ENCODE measurements at regions not wholly inside any gene's neighbourhood (a gene's known extent, or its start where the extent isn't known, plus 50 kb on each side); places are given as distances from the start of the nearest gene placed in this dataset.

- Histone ChIP-seq H3K4me1 (ENCODE audit: low read length) (peaks cover 22% of the 10 kb centered on the region), H3K9me3 (ENCODE audit: insufficient read depth, low read length) (no peaks in the 10 kb centered on the region), H3K27me3 (ENCODE audit: low read depth, low read length) (no peaks in the 10 kb centered on the region), H3K9ac (ENCODE audit: low read length) (no peak overlapping the region), H3K27ac (ENCODE audit: low read length) (no peak overlapping the region), H3K4me2 (ENCODE audit: low read length) (no peak overlapping the region), H3K4me3 (ENCODE audit: low read length) (no peak overlapping the region), H4K20me1 (ENCODE audit: insufficient read depth, low read length) (no peaks in the 10 kb centered on the region), H3K79me2 (ENCODE audit: low read length) (no peaks in the 10 kb centered on the region), H2AFZ (ENCODE audit: low read depth, low read length) (no peak overlapping the region), H3K36me3 (replicated peaks; ENCODE audit: low read depth, low read length) (no peaks in the 10 kb centered on the region)
- TF ChIP-seq CTCF (IDR thresholded peaks at IDR 0.05; ENCODE audit: low read depth, low read length) (no peak), EZH2phosphoT487 (IDR thresholded peaks at IDR 0.05; ENCODE audit: low read depth) (no peak)
Measured at GRCh38 chr14:34039428-34040047, 88.7 kb upstream of the EGLN3 start.

DNA sequence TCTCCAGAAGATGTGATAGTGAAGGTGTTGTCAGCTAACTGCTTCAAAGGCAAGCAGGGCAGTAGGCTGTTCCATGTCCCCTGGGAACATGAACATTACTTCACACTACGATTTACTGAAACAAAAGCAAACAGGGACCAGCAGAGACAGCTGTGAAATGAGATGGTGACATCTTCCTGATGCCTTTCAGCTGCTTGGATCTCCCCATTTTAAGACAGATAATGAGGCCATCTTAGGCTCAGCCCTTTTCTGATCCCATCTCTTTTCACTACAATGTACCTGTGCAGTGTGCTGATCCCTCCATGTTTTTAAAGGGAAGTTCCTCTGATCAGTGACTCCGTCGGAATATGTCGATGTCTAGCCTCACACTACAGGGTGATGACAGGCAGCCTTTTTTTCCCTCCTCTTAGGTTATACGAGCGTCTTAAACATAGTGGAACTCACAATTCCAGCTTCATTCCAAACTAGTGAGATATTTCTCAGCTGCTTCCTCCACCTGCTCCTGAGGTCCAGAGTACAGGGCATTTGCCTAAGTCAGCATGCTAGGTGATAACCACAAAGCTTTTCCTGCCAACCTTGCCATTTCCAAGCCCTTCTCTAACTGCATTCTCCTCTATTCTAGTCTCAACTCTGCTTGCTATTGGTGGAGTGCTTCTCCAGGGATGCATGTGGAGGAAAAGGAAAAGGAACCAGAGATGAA is 87.6 kb upstream of the EGLN3 start:
- Histone ChIP-seq H3K9ac (ENCODE audit: low read length) (no peak overlapping the region), H3K9me3 (ENCODE audit: insufficient read depth, low read length) (no peaks in the 10 kb centered on the region), H3K27ac (ENCODE audit: low read length) (no peak overlapping the region), H2AFZ (ENCODE audit: low read depth, low read length) (no peak overlapping the region), H3K4me3 (ENCODE audit: low read length) (no peak overlapping the region), H3K79me2 (ENCODE audit: low read length) (no peaks in the 10 kb centered on the region), H3K4me1 (ENCODE audit: low read length) (peaks cover 11% of the 10 kb centered on the region), H3K27me3 (ENCODE audit: low read depth, low read length) (no peaks in the 10 kb centered on the region), H3K36me3 (replicated peaks; ENCODE audit: low read depth, low read length) (no peaks in the 10 kb centered on the region), H4K20me1 (ENCODE audit: insufficient read depth, low read length) (no peaks in the 10 kb centered on the region), H3K4me2 (ENCODE audit: low read length) (no peak overlapping the region)
- TF ChIP-seq CTCF (IDR thresholded peaks at IDR 0.05; ENCODE audit: low read depth, low read length) (no peak), EZH2phosphoT487 (IDR thresholded peaks at IDR 0.05; ENCODE audit: low read depth) (no peak)

DNA sequence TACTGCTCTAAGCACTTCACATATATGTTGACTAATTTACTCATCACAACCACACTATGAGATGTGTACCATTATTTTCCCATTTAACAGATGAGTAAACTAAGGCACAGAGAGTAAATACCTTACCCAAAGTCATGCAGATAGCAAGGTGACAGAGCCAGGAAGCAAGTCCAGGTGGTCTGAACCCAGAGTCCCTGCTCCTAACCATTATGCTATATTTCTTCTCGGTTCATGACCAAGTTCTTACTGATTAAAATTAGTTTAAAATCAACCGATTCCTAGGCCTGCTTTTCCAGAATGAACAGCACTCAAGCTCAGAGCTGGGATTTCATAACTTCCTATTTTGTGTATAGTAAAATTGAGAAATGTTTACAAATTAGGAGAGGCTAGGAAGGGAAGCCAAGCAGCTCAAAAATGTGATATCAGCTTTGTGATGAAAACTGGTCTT is 85.5 kb upstream of the EGLN3 start:
- no peak overlapping the region for H3K27ac ChIP-seq (ENCODE audit: low read length)
- H3K36me3 ChIP-seq (replicated peaks; ENCODE audit: low read depth, low read length), result no peaks in the 10 kb centered on the region
- TF ChIP-seq CTCF (IDR thresholded peaks at IDR 0.05; ENCODE audit: low read depth, low read length), result no peak
- TF ChIP-seq EZH2phosphoT487 (IDR thresholded peaks at IDR 0.05; ENCODE audit: low read depth), result no peak
- no peaks in the 10 kb centered on the region for H3K79me2 ChIP-seq (ENCODE audit: low read length)
- H3K4me3 ChIP-seq (ENCODE audit: low read length), result no peak overlapping the region
- H3K27me3 ChIP-seq (ENCODE audit: low read depth, low read length), result no peaks in the 10 kb centered on the region
- no peaks in the 10 kb centered on the region for H4K20me1 ChIP-seq (ENCODE audit: insufficient read depth, low read length)
- H3K4me1 ChIP-seq (ENCODE audit: low read length), result peaks cover 3% of the 10 kb centered on the region; the same call in 1 of the 2 replicates
- no peak overlapping the region for H3K4me2 ChIP-seq (ENCODE audit: low read length)
- no peak overlapping the region for H3K9ac ChIP-seq (ENCODE audit: low read length)
- no peak overlapping the region for H2AFZ ChIP-seq (ENCODE audit: low read depth, low read length)
- H3K9me3 ChIP-seq (ENCODE audit: insufficient read depth, low read length), result no peaks in the 10 kb centered on the region

GRCh38 chr14:34035934-34036250 is 85.0 kb upstream of the EGLN3 start:
- no peak overlapping the region for H2AFZ ChIP-seq (ENCODE audit: low read depth, low read length)

More at GRCh38 chr14:34035934-34036250, 85.0 kb upstream of the EGLN3 start:
- no peaks in the 10 kb centered on the region for H4K20me1 ChIP-seq (ENCODE audit: insufficient read depth, low read length)
- no peak overlapping the region for H3K4me3 ChIP-seq (ENCODE audit: low read length)
- no peaks in the 10 kb centered on the region for H3K36me3 ChIP-seq (replicated peaks; ENCODE audit: low read depth, low read length)
- no peaks in the 10 kb centered on the region for H3K79me2 ChIP-seq (ENCODE audit: low read length)
- H3K27ac ChIP-seq (ENCODE audit: low read length), result no peak overlapping the region
- H3K9me3 ChIP-seq (ENCODE audit: insufficient read depth, low read length), result no peaks in the 10 kb centered on the region
- H3K9ac ChIP-seq (ENCODE audit: low read length), result no peak overlapping the region
- no peak overlapping the region for H3K4me2 ChIP-seq (ENCODE audit: low read length)
- no peaks in the 10 kb centered on the region for H3K27me3 ChIP-seq (ENCODE audit: low read depth, low read length)
- no peaks in the 10 kb centered on the region for H3K4me1 ChIP-seq (ENCODE audit: low read length)
- TF ChIP-seq CTCF (IDR thresholded peaks at IDR 0.05; ENCODE audit: low read depth, low read length) (no peak), EZH2phosphoT487 (IDR thresholded peaks at IDR 0.05; ENCODE audit: low read depth) (no peak)

Data from OCI-LY3 (cell line).